NCI-H510A (cell line): ENCODE measurements at regions not wholly inside any gene's neighbourhood (a gene's known extent, or its start where the extent isn't known, plus 50 kb on each side); places are given as distances from the start of the nearest gene placed in this dataset.

Experiments used
- DNase-seq: peaks from one replicate; lab custom pipeline; 2025; lab: John Stamatoyannopoulos, UW

GRCh38 chr15:70505936-70506912, 257.1 kb downstream of the UACA start:
- no peak for DNase-seq

GRCh38 chr15:70505411-70505919, 257.9 kb downstream of the UACA start:
- no peak for DNase-seq

DNA sequence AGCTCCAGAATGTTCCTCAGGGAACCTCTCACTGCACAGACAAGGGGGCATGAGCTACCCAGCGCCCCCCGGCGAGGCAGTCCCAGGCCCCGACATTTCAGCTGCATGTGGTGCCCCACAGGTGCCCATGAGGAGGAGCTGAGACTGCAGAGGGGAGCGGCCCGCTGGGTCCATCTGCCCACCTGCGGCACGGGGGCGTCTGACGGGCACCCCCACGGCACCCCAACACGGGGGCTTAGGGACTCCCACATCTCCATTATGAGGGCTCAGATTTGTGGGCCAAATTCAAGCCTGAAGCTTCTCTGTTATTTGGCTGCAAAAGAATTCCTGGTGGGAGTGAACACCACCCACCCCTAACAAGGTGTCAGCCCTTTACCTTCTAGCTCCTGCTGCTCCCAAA, 258.4 kb downstream of the UACA start:
- DNase-seq = no peak

GRCh38 chr15:70504299-70504951, 258.9 kb downstream of the UACA start:
- DNase-seq = no peak

DNA sequence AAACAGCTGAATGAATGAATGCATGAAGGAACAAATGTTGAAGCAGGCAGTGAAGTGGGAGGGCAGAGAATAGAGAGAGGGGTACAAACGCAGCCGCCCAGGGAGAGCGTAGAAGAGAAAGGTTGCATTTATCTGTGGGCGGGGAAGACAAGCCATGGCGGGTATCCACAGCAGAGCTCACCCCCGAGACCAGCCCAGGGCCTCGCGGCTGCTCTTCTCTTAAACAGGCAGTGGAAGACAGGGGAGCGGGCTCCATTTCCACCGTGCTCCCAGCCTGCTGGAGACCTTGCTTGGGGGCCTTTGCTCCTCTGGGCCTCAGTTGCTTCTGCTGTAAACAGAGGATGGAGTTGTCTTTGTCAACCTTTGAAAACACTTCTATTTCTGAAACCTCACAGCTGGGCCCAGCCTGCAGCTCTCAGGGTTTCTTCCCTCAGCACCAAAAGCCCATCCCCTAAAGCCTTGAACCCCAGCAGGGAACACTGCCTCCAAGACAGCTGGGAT, 259.5 kb downstream of the UACA start:
- DNase-seq = no peak

DNA sequence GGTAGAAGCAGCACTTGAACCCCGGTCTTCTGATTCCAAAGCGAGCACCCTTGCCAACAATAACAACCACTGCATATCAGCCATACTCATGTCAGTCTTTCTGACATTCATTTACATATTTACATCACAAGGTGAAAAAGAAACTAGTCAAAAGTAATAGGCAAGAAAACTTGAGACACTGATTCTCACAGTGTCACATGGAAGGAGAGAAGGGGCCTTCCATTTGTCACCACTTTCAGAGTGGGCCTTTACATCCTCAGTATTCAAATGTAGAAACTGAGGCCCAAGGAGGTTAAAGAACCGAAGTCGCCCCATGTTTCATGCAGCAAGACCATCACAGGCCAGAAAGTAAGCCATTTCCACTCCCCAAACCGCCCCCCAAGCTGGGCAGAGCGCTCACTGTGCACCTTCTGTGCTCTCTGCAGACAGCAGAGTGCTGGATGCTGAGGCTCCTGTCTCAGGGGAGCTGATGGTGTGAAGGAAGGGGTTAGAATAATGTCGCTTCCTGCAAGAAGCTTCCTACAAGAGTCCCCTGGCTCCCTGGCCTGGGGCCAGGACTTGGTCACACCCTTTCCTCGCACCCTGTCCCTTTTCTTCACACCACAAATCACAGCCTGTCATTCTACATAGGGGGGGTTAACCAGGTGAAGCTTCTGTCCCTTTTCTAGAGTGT, 260.1 kb downstream of the UACA start:
- DNase-seq = no peak

DNA sequence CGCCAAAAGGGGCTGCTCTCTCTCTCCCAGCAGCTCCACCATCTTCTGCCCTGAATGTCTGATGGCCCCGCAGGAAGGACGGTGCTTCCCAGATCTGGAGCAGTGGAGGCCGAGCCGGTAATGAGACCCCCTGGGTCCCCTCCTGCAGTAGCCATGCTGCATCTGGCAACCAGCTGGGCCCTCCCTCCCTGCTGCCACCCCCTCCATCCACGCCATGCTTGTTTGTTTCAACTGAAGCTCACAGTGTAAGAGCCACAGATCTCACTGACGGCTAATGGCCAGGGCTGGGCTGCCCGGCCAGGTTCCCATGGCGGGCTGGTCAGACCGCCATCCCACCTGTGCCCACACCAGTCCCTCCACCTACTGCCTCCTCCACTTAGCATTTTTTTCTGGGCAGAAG, 260.8 kb downstream of the UACA start:
- no peak for DNase-seq

DNA sequence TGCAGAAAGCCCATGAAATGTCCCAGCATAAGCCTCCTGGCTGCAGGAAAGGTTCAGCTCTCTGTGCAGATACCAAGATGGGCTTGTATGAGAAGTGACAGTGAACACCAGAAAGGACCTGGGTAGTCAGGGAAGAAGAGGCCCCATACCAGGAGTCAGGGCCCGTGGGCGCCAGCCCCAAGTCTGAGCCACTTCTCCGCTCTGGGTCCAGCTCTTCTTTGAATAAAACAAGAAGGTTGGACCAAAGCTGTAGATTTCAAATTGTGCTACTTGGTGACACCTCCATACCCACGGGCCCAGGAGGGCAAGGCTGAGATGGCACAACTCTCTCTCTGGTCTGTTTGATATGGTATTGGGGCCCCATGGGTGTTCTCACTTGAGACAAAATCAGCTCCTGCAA, 261.5 kb downstream of the UACA start:
- no peak for DNase-seq

DNA sequence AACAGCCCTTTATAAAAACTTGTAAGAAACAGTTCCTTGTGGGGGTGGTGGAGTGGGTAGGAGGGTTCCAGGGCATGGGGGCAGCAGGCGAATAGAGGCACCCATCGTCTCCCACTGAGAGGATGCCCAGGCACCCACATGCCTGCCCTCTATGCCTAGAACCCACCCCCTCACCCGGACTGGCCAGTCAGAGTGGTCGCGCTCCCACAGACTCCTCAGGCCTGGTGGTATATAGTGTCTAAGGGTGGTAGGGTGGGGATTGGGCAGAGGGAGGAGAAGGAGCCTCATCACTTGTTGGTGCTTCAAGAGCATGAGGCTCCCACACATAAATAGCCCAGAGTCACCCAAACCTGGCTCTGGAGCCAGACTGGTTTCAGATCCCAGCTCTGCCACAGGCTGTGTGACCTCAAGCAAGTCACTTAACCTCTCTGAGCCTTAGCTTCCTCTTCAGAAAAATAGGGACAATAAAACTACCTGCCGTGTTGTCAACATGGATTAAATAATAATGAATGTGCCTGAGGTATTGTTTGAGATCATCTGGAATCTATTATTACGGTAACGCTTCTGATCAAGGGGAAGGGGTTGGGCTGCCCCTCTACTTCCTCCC, 262.1 kb downstream of the UACA start:
- no peak for DNase-seq

DNA sequence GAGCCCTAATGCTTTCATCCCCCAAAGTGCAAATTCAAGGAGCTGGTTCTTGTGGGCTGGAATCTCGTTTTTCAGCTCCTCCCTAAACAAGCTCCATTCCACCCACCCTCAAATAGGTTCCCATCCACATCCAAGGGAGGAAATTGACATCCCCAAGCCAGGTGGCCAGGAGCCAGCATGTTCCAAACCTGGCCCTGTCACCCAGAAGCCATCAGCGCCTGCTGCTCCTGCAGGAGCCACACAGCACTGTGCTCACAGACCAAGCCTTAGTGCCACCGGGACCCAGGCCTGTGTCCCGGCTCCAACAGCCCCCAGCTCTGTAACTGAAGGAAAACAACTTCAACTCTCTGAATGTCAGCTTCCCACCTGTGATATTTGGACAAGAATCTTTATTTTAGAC, 263.6 kb downstream of the UACA start:
- DNase-seq = no peak

DNA sequence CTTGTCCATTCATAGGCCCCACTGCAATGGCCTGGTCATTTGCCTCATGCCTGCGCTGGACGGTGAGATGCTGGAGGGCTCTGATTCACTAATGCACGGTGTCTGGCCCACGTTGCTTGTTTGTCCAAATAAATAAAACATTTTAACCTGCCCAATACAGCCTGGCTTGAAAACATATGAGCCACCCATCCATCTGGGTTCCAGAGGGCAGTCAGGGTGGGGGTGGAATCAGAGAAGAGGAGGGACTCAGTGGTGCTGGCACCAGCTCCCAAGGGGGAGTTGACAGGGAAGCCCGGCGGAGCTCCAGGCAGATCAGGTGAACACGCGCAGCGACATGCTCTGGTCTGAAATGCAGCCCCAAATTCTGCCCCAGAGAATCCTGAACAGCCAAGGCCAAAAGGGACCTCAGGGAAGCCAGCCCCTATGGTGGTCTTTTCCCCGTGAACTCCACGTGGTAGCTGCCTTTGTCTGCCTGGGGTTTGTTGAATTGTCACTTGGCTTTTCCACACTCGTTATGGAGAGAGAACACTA, 265.2 kb downstream of the UACA start:
- no peak for DNase-seq

- no peak for DNase-seq
These were observed 265.7 kb downstream of the UACA start for GRCh38 chr15:70497661-70498060.

- DNase-seq = no peak
These were observed 267.3 kb downstream of the UACA start for GRCh38 chr15:70495991-70496599.

- no peak for DNase-seq
These were observed 268.3 kb downstream of the UACA start for GRCh38 chr15:70494852-70495571.

DNA sequence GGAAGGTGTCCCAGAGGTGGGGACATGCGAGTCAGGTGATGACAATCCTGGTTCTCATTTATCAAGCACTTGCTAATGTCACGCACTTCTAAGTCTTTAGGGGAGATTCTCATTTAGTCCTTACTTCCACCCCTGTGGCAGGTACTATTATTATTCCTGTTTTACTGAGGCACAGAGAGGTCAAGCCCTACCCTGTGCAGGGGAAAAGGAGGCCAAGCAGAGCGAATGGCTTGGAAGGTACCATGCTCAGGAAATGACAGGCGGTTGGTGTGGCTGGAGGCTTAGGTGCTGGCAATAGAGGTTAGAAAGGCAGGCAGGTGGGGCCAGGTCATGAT, 268.9 kb downstream of the UACA start:
- no peak for DNase-seq

DNA sequence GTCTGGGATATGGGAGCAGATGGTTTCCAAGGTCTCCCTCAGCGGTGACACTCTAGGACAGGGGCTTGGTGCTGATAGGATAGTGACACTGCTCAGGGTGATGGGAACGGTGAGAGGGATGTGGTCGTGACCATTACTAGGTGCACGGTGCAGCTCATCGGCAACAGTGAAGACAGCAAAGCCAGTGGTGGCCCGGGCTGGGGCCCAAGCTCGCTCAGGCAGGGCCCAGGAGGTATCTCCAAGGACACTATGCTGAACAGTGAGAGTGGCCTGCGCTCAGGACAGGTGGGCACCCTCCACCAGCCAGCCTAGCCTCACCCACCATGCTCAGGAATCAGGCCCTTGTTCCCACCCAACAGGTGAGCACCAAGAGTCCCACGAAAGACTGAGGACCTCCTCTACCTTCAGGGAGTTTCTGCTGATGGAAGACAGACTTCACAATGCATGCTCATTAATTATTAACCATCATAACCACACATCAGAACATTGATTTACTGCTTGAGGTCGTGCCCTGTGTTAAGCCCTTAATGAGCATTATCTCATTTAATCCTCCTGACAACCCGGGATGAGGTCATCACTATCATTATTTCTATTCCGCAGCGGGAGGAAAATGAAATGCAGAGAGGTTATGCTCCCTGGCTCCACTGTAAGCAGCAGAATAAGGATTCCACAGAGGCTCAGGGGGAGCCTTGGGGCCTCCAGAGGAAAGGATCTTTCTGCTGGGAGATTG, 269.4 kb downstream of the UACA start:
- DNase-seq = no peak

DNA sequence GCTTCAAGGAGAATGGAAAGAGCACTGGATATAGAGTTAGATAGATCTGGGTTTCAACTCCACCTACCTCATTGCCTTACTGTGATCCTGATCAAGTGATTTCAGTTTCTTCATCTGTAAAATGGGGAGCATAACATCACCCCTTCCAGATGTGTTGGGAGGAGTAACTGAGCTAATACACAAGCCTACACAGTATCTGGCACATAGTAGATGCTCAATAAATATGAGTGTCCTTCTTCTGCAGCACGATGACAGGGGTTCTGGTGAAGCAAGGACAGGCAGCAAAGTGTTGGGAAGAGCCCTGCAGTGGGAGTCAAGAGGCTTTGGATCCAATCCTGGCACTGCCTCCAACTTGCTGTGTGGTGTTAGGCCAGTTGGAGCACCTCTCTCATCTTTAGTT, 270.0 kb downstream of the UACA start:
- DNase-seq = no peak

GRCh38 chr15:70492240-70493177, 270.8 kb downstream of the UACA start:
- no peak for DNase-seq

DNA sequence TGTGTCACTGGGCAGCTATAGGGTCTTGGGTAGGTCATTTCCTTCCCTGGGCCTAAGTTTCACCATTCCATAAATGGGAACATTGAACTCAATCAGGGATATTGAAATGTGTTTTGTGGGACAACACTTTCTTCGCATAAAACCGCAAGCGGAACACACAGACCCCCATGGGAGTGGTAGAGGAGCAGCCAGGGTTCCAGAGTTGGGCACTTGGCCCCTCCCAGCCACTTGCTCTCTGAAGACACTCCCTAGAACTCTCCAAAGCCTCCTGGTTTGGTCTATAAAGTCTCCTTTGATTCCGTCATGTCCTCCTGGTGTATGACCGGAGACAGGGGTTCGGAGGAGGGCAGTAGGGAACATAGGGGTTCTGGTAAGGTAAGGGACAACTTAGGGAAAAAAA, 271.7 kb downstream of the UACA start:
- DNase-seq = no peak
